GM12872 (cell line): ENCODE measurements at regions not wholly inside any gene's neighbourhood (a gene's known extent, or its start where the extent isn't known, plus 50 kb on each side); places are given as distances from the start of the nearest gene placed in this dataset.

Source experiments
- TF ChIP-seq, protein P1 (sequence below): IDR thresholded peaks from 3 replicates; pipeline ENCODE4 v1.5.1; 2011; ENCODE audit warnings: low read depth, mild to moderate bottlenecking, low read length, moderate library complexity; ENCODE audit not compliant: insufficient read depth

DNA sequence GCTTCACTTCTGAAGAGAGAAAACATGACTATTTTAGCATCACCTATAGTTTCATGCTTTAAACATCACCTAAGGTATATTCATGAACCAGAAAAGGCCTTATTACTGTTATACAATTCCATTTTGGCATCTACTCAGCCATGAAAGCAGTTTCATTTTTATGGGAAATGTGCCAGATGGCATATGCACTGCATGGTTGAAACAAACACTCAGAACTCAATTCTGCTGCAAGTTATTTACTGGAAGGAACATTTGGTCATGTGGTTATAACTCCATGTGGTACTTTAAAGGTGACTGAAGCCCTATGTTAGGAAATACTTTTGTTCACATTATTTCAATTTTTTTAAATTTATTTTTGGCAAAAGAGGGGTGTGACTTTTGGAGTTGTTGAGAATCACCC, 287.5 kb upstream of the CRIM1 start:
- TF ChIP-seq, protein P1, sequence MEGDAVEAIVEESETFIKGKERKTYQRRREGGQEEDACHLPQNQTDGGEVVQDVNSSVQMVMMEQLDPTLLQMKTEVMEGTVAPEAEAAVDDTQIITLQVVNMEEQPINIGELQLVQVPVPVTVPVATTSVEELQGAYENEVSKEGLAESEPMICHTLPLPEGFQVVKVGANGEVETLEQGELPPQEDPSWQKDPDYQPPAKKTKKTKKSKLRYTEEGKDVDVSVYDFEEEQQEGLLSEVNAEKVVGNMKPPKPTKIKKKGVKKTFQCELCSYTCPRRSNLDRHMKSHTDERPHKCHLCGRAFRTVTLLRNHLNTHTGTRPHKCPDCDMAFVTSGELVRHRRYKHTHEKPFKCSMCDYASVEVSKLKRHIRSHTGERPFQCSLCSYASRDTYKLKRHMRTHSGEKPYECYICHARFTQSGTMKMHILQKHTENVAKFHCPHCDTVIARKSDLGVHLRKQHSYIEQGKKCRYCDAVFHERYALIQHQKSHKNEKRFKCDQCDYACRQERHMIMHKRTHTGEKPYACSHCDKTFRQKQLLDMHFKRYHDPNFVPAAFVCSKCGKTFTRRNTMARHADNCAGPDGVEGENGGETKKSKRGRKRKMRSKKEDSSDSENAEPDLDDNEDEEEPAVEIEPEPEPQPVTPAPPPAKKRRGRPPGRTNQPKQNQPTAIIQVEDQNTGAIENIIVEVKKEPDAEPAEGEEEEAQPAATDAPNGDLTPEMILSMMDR: no peak

DNA sequence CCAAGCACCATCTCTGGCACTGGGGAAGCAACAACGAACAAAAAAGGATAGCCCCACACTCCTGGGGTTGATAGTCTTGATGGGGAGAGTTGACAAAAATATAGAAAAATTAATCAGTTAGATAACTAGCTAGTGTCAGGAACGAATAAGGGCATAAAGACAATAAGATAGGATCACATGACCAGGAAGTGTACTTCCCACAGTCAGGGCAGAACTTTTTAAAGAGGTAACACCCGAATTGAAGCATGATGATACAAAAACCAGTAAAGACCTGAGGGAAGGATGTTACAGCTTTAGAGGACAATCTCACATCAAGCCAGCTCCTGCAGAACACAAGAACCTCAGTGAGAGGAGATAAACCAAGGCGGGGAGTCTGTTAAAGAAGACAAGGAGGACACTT, 295.4 kb upstream of the CRIM1 start:
- TF ChIP-seq, protein P1: no peak

DNA sequence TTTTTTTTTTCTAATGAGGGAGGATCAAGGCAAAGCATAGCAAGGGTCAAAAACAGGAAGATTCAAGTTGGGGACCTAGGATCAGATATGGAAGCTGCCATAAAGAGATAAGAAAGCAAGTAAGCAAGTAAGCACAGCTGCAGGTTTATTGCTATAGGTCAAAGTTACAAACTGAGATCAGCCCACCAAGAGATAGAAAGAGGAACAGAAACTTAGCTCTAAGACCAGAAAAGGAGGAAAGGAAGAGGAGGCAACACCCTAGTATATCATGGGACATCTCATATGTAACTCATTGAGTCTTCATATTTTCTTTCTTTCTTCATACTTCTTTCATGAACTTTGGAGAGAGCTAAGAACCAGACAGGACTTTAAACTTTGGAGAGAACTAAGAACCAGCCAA, 295.9 kb upstream of the CRIM1 start:
- TF ChIP-seq, protein P1: no peak

DNA sequence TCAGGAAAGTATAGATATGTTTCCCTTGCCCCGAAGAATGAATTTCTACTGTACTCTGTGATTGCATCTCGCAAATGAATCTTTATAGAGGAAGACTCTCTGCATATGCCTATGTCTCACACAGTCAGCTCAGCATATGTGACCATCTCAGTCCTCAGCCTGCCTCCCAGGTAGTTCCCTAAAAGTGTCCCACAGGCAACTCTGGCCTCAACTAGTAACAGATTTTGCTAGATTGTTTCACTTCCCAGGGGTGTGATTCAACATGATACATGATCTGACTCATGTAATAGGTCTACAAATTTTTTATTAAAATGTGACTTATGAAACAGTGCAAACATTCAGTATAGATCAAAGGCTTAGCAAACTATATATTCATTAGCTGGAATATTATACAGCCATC, 296.6 kb upstream of the CRIM1 start:
- TF ChIP-seq, protein P1: no peak

DNA sequence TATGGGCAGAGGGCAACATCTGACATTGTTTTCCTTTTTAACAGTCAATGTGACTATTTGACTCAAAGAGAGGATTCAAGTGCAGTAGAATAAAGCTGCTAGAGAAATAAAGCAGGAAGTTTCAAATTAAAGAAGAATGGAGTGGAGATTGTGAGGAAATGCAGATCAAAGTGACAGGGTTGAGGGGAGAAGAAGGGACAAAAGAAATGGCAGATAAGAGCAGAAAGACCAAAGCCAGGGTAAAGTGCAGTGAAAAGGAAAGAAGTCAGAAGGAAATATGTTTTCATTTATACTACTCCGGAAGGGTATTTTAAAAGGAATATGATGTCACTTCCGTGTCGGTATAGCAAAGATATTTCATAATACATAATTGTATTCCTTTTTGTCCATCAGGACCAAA, 297.5 kb upstream of the CRIM1 start:
- TF ChIP-seq, protein P1: no peak

DNA sequence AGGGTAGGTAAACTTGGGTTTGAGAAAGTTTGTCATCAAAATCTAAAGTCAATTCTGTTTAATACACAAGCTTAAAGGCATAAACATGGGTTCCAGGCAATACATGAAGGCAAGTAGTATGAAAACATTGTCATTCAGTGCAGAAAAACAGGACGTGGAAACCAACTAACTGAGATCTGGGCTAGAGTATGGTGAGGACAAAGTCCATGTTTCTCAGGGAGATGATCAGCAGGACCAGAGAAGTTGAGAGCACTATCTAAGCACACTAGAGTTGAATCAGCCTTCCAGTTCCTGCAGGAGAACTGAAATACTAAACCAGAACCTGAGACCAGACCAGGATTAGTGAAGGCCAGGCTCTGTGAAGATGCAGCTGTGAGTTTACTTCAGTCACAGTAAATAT, 302.8 kb upstream of the CRIM1 start:
- TF ChIP-seq, protein P1: no peak

DNA sequence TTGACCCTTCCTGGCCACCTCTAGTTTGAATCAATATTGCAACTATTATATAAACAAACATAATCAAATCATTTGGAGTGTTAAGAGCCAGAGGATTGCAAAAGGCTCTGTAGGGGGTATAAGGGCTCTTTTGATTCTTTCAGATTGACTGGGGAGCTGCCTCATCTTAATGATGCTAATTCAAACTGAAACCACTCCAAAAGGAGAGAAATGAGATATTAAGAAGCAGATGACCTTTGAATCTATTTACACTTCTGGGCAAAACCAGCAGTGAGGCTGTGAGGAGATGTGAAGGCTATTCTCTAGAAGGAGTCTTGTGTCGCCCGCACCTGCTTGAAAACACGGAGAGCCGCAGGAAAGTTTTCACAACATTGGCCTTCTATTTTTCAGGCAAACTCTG, 311.2 kb upstream of the CRIM1 start:
- TF ChIP-seq, protein P1: no peak

DNA sequence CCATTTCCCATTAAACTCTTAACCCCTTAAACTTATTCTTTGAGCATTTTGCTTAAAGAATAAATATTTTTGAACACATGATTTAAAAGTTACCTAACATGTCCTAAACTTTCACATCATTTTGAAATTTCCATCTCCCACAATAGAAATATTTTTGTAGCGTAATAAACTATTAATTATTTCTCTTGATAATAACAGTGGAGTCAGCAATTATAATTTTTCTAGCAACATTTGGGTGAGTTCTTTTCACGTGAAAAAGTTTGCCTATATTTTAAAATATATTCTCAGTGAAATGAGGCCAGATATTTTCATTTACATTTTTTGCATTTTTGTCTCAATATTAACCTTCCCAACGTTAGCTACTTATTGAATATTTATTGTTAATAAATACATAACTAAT, 320.4 kb upstream of the CRIM1 start:
- TF ChIP-seq, protein P1: no peak
